ENCODE measurements at regions not wholly inside any gene's neighbourhood (a gene's known extent, or its start where the extent isn't known, plus 50 kb on each side); places are given as distances from the start of the nearest gene placed in this dataset.

- TF ChIP-seq CTCF (IDR thresholded peaks at IDR 0.05) (no peak), POLR2A (IDR thresholded peaks at IDR 0.05) (no peak)
Measured at GRCh38 chr1:8202182-8202905, 115.6 kb upstream of the SLC45A1 start.

Measured in ovary (tissue), 3 donors.